ENCODE measurements at regions not wholly inside any gene's neighbourhood (a gene's known extent, or its start where the extent isn't known, plus 50 kb on each side); places are given as distances from the start of the nearest gene placed in this dataset.

DNA sequence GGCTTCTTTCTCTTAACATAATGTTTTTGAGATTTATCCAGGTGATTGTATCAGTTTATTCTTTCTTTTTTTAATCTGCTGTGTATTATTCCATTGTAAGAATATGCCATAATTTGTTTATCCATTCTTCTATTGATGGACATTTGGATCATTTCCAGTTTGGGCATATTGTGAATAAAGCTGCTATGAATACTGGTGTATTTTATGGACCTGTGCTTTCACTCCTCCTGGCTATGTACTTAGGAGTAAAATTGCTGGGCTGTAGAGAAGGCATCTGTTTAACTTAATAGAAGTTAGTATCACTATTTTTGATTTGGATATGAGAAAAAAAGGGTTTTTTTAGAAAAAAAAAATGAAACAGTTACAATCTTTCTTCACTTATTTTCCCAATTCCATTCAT is 50.0 kb upstream of the FAM9C start:
- in situ Hi-C loops (cut with HindIII; ENCODE audit: low sequenced_read_pairs), result no loop called here
- DNase-seq (ENCODE audit: low read depth, low spot score), result no peak
- no peak overlapping the region for H3K4me3 ChIP-seq (ENCODE audit: low read depth, low read length)
- TF ChIP-seq, protein P1, sequence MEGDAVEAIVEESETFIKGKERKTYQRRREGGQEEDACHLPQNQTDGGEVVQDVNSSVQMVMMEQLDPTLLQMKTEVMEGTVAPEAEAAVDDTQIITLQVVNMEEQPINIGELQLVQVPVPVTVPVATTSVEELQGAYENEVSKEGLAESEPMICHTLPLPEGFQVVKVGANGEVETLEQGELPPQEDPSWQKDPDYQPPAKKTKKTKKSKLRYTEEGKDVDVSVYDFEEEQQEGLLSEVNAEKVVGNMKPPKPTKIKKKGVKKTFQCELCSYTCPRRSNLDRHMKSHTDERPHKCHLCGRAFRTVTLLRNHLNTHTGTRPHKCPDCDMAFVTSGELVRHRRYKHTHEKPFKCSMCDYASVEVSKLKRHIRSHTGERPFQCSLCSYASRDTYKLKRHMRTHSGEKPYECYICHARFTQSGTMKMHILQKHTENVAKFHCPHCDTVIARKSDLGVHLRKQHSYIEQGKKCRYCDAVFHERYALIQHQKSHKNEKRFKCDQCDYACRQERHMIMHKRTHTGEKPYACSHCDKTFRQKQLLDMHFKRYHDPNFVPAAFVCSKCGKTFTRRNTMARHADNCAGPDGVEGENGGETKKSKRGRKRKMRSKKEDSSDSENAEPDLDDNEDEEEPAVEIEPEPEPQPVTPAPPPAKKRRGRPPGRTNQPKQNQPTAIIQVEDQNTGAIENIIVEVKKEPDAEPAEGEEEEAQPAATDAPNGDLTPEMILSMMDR (IDR thresholded peaks at IDR 0.05; ENCODE audit: low read depth, low read length), result no peak

Data from astrocyte of the spinal cord (primary cell).